Stimulated activated naive CD8-positive, alpha-beta T cell treated with anti-CD3 and anti-CD28 coated beads, Interleukin-15, Interleukin-2, amounts not matched to agents 100 ng/mL and 50 ng/mL, for 24 hours (primary cell): ENCODE measurements at regions not wholly inside any gene's neighbourhood (a gene's known extent, or its start where the extent isn't known, plus 50 kb on each side); places are given as distances from the start of the nearest gene placed in this dataset.

Experiments
- H3K27ac Mint-ChIP-seq: one replicate; pipeline ENCODE4 v1.8.0; 2021; ENCODE audit warnings: mild to moderate bottlenecking, mixed read lengths
- H3K27me3 Mint-ChIP-seq: one replicate; pipeline ENCODE4 v1.8.0; 2021; ENCODE audit warnings: mixed read lengths
- H3K36me3 Mint-ChIP-seq: one replicate; pipeline ENCODE4 v1.8.0; 2021; ENCODE audit warnings: low read depth, mixed read lengths
- H3K4me1 Mint-ChIP-seq: one replicate; pipeline ENCODE4 v1.8.0; 2021; ENCODE audit warnings: low read depth, mixed read lengths
- H3K4me3 Mint-ChIP-seq: one replicate; pipeline ENCODE4 v1.8.0; 2021; ENCODE audit warnings: mild to moderate bottlenecking, mixed read lengths
- H3K9me3 Mint-ChIP-seq: one replicate; pipeline ENCODE4 v1.8.0; 2021; ENCODE audit warnings: mixed read lengths

DNA sequence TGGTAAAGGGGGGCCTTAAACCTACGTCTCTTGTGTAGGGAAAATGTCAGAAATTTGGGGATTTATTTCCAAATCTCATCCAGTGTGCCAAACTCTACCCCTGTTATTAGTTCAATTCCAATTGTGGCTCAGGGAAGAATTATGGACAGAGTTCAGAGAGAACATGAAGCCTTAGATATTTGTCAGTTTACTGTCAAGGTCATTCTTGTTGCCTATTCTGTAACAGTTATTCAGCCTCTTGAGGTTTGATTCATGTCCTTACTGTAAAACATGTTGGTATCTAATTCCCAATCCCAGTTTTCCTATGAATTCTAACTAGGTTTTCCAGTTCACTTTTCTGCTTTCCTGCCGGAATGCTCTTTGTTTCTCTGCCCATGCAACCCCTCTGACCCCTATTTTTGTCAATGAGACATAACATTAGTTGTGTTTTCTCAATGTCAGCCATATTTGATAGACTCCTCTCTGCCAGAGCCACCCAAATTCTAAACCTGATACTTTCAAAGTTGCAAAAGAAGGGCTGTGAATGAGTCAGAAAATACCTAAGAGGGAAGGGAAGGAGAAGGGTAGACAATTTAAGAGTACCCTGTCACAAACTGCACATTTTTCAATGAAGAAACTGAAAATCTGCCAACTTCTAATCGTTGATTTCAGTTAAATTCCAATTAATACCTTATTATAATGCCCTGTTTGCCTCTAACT is 52.4 kb downstream of the ATOSA start:
- H3K36me3 Mint-ChIP-seq: peaks cover 34% of the 10 kb centered on the region
- H3K27me3 Mint-ChIP-seq: no peaks in the 10 kb centered on the region
- H3K9me3 Mint-ChIP-seq: no peaks in the 10 kb centered on the region

DNA sequence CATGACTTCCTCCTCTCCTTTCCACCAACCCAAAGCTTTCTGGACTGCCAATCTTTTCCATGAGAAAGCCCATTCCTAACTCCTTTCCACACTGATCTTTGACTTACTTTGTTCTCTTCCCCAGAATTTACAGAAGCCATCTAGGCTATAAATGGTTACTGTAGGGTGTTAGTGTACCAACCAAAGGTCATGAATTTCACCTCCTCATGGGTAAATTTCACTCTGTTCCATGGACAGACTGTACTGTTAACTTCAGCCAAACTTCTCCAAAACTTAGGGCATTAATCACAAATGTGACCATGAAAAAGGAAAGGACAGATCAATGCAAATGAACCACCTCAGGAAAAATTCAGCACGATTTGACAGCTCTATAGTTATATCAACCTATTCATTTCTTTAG is 54.9 kb downstream of the ATOSA start:
- peaks cover 7% of the 10 kb centered on the region for H3K4me1 Mint-ChIP-seq
- no peak overlapping the region for H3K27ac Mint-ChIP-seq
- H3K9me3 Mint-ChIP-seq: no peaks in the 10 kb centered on the region
- H3K4me3 Mint-ChIP-seq: no peak overlapping the region
- no peaks in the 10 kb centered on the region for H3K27me3 Mint-ChIP-seq
- H3K36me3 Mint-ChIP-seq: peaks cover 34% of the 10 kb centered on the region

More for the DNA sequence above, 52.4 kb downstream of the ATOSA start:
- no peak overlapping the region for H3K4me3 Mint-ChIP-seq
- peak overlapping the region; percentile 29 for H3K27ac Mint-ChIP-seq
- H3K4me1 Mint-ChIP-seq: peaks cover 11% of the 10 kb centered on the region

DNA sequence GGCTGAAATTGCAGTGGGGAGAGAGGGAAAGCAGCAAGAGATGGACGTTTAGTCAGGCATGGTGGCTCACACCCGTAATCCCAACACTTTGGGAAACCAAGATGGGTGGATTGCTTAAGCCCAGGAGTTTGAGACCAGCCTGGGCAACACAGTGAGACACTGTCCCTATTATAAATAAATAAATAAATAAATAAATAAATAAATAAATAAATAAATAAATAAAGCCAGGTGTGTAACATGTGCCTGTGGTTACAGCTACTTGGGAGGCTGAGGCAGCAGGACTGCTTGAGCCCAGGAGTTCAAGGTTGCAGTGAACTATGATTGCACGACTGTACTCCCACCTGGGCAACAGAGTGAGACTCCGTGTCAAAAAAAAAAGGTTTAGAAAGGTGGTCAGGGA is 54.0 kb upstream of the ARPP19 start:
- Mint-ChIP-seq H3K36me3 (peaks cover 31% of the 10 kb centered on the region), H3K4me1 (peaks cover 7% of the 10 kb centered on the region), H3K9me3 (no peaks in the 10 kb centered on the region), H3K27ac (no peak overlapping the region), H3K4me3 (no peak overlapping the region), H3K27me3 (no peaks in the 10 kb centered on the region)

DNA sequence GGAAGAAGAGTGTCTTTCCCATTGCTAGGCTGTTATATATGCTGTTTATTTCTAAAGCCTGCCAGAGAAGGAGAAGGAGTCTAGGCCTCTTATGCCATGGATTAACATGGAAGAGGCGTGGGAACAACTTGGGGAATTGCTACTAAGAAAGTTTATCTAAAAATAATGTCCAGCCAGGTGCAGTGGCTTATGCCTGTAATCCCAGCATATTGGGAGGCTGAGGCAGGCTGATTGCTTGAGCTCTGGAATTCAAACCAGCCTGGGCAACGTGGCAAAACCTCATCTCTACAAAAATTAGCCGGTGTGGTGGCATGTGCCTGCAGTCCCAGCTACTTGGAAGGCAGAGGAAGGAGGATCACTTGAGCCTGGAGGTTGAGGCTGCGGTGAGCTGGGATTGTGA is 51.7 kb upstream of the ARPP19 start:
- no peak overlapping the region for H3K27ac Mint-ChIP-seq
- no peak overlapping the region for H3K4me3 Mint-ChIP-seq
- no peaks in the 10 kb centered on the region for H3K27me3 Mint-ChIP-seq
- peaks cover 4% of the 10 kb centered on the region for H3K4me1 Mint-ChIP-seq
- H3K9me3 Mint-ChIP-seq: no peaks in the 10 kb centered on the region
- H3K36me3 Mint-ChIP-seq: peaks cover 26% of the 10 kb centered on the region
